IMR-90 (cell line): ENCODE measurements at regions not wholly inside any gene's neighbourhood (a gene's known extent, or its start where the extent isn't known, plus 50 kb on each side); places are given as distances from the start of the nearest gene placed in this dataset.

Experiments
- ATAC-seq: fragments of 200-7000 bp; cut with Tn5 transposase; 2 replicates; pipeline ENCODE4 v1.9.1; 2020; ENCODE audit warnings: low read depth, mild to moderate bottlenecking, moderate library complexity
- BruUV-seq: library from RNA; stranded (reverse); fragments of 400-500 nt; replicated peaks from 2 replicates; lab custom pipeline; 2021; lab: Mats Ljungman, UMichigan
- CTCF ChIA-PET: fragments of 300-600 bp; formaldehyde crosslinking; extraction: SDS; loops from one replicate; lab custom pipeline; 2021; ENCODE audit warnings: antibody characterized with exemption; lab: Yijun Ruan, JAX
- POLR2A ChIA-PET: fragments of 300-600 bp; sonication (Branson Sonifier 250); formaldehyde crosslinking; loops from one replicate; lab custom pipeline; 2022; ENCODE audit warnings: antibody characterized with exemption; ENCODE audit not compliant: unreplicated experiment; lab: Charles Lee
- DNase-seq: peaks from one replicate; pipeline ENCODE4 v3.0.0; 2013
- H2AFZ ChIP-seq: replicated peaks from 2 replicates; pipeline ENCODE3; 2013; ENCODE audit warnings: low read length, mild to moderate bottlenecking; ENCODE audit not compliant: poor library complexity
- H2AK5ac ChIP-seq: 2 replicates; pipeline ENCODE4 v1.6.1; 2013; ENCODE audit warnings: low read depth, low read length, inconsistent platforms
- H2AK9ac ChIP-seq: replicated peaks from 2 replicates; pipeline ENCODE3; 2013; ENCODE audit warnings: mild to moderate bottlenecking, low read depth, low read length, moderate library complexity; ENCODE audit not compliant: poor library complexity
- H2BK120ac ChIP-seq: 2 replicates; pipeline ENCODE4 v1.6.1; 2013; ENCODE audit warnings: low read depth, low read length, inconsistent platforms
- H2BK15ac ChIP-seq: 3 replicates; pipeline ENCODE4 v1.6.1; 2013; ENCODE audit warnings: low read depth, low read length, inconsistent platforms
- H2BK20ac ChIP-seq: 2 replicates; pipeline ENCODE4 v1.6.1; 2013; ENCODE audit warnings: low read depth, mild to moderate bottlenecking, inconsistent platforms, low read length, moderate library complexity
- H2BK5ac ChIP-seq: 2 replicates; pipeline ENCODE4 v1.6.1; 2013; ENCODE audit warnings: mild to moderate bottlenecking, low read depth, low read length, inconsistent platforms; ENCODE audit not compliant: poor library complexity, severe bottlenecking
- H3K14ac ChIP-seq: replicated peaks from 2 replicates; pipeline ENCODE4 v1.6.1; 2013; ENCODE audit warnings: low read depth, low read length, inconsistent platforms
- H3K18ac ChIP-seq: 2 replicates; pipeline ENCODE4 v1.6.1; 2013; ENCODE audit warnings: low read depth, low read length, control low read depth
- H3K23ac ChIP-seq: 2 replicates; pipeline ENCODE4 v1.6.1; 2013; ENCODE audit warnings: low read depth, low read length, inconsistent platforms
- H3K27ac ChIP-seq: 2 replicates; pipeline ENCODE4 v1.5.1; 2013; ENCODE audit warnings: mild to moderate bottlenecking, control low read depth, low read length; ENCODE audit not compliant: insufficient read depth
- H3K27me3 ChIP-seq: 2 replicates; pipeline ENCODE4 v1.6.1; 2013; ENCODE audit warnings: low read length; ENCODE audit not compliant: control insufficient read depth, insufficient read depth
- H3K36me3 ChIP-seq: 2 replicates; pipeline ENCODE4 v1.6.1; 2013; ENCODE audit warnings: low read length, mixed read lengths; ENCODE audit not compliant: control insufficient read depth, insufficient read depth
- H3K4ac ChIP-seq: 2 replicates; pipeline ENCODE4 v1.6.1; 2013; ENCODE audit warnings: low read depth, low read length, inconsistent platforms
- H3K4me1 ChIP-seq: 2 replicates; pipeline ENCODE4 v1.6.1; 2013; ENCODE audit warnings: low read length, mixed read lengths; ENCODE audit not compliant: control insufficient read depth, insufficient read depth
- H3K4me2 ChIP-seq: 2 replicates; pipeline ENCODE4 v1.6.1; 2013; ENCODE audit warnings: low read depth, mild to moderate bottlenecking, control low read depth, low read length, moderate library complexity
- H3K4me3 ChIP-seq: 2 replicates; pipeline ENCODE4 v1.5.1; 2013; ENCODE audit warnings: low read depth, mild to moderate bottlenecking, control low read depth, low read length, moderate library complexity; ENCODE audit not compliant: insufficient read depth
- H3K56ac ChIP-seq: 2 replicates; pipeline ENCODE4 v1.6.1; 2013; ENCODE audit warnings: low read length, inconsistent platforms; ENCODE audit not compliant: insufficient read depth; ENCODE audit errors: extremely low read depth
- H3K79me1 ChIP-seq, 2 experiments: 2 replicates each; pipeline ENCODE4 v1.6.1; 2013; ENCODE audit warnings: low read length in 2 of 2, inconsistent platforms in 1 of 2, low read depth in 1 of 2
- H3K9ac ChIP-seq: 2 replicates; pipeline ENCODE4 v1.6.1; 2013; ENCODE audit warnings: low read depth, low read length, control low read depth
- H3K9me1 ChIP-seq: 2 replicates; pipeline ENCODE4 v1.6.1; 2013; ENCODE audit warnings: low read length, inconsistent platforms; ENCODE audit not compliant: insufficient read depth
- H3K9me3 ChIP-seq: 2 replicates; pipeline ENCODE4 v1.6.1; 2013; ENCODE audit warnings: low read length; ENCODE audit not compliant: control insufficient read depth, insufficient read depth
- H4K20me1 ChIP-seq: 2 replicates; pipeline ENCODE4 v1.6.1; 2013; ENCODE audit warnings: low read length, inconsistent platforms; ENCODE audit not compliant: insufficient read depth
- H4K5ac ChIP-seq: 2 replicates; pipeline ENCODE4 v1.6.1; 2013; ENCODE audit warnings: mild to moderate bottlenecking, low read depth, low read length, control low read depth
- H4K8ac ChIP-seq, 2 experiments: 2 replicates each; pipeline ENCODE4 v1.6.1; 2013; ENCODE audit warnings: low read depth in 2 of 2, low read length in 2 of 2, control low read depth in 1 of 2, inconsistent platforms in 1 of 2
- H4K91ac ChIP-seq: 2 replicates; pipeline ENCODE4 v1.6.1; 2013; ENCODE audit warnings: low read depth, low read length, inconsistent platforms; ENCODE audit not compliant: insufficient read depth
- BHLHE40 ChIP-seq: fragments of 150-350 bp; IDR thresholded peaks from 2 replicates; pipeline ENCODE4 v1.6.1; 2016; ENCODE audit warnings: mild to moderate bottlenecking, low read depth, low read length
- CEBPB ChIP-seq: IDR thresholded peaks from 2 replicates; pipeline ENCODE4 v1.6.1; 2012; ENCODE audit warnings: low read depth, low read length, improper control_type of control experiment
- CHD1 ChIP-seq: IDR thresholded peaks from 2 replicates; pipeline ENCODE4 v1.6.1; 2012; ENCODE audit warnings: low read depth, low read length, improper control_type of control experiment
- CTCF ChIP-seq: conservative IDR thresholded peaks from 2 replicates; pipeline ENCODE4 v1.5.1; 2012; ENCODE audit warnings: mild to moderate bottlenecking, low read depth, low read length, improper control_type of control experiment
- ELK1 ChIP-seq: fragments of 150-350 bp; IDR thresholded peaks from 2 replicates; pipeline ENCODE4 v1.6.1; 2016; ENCODE audit warnings: low read depth, mild to moderate bottlenecking, low read length, moderate library complexity, borderline replicate concordance
- FOS ChIP-seq: fragments of 150-350 bp; IDR thresholded peaks from 2 replicates; pipeline ENCODE4 v1.6.1; 2016; ENCODE audit warnings: low read depth, low read length
- MAFK ChIP-seq: IDR thresholded peaks from 2 replicates; pipeline ENCODE4 v1.6.1; 2012; ENCODE audit warnings: low read depth, low read length, improper control_type of control experiment
- MAZ ChIP-seq: IDR thresholded peaks from 2 replicates; pipeline ENCODE4 v1.6.1; 2012; ENCODE audit warnings: low read depth, mild to moderate bottlenecking, low read length, improper control_type of control experiment, moderate library complexity, borderline replicate concordance
- MXI1 ChIP-seq: IDR thresholded peaks from 2 replicates; pipeline ENCODE4 v1.6.1; 2012; ENCODE audit warnings: low read depth, mild to moderate bottlenecking, low read length, moderate library complexity, borderline replicate concordance
- NFE2L2 ChIP-seq: fragments of 150-350 bp; IDR thresholded peaks from 2 replicates; pipeline ENCODE4 v1.6.1; 2016; ENCODE audit warnings: low read depth, mild to moderate bottlenecking, low read length
- POLR2A ChIP-seq: IDR thresholded peaks from 2 replicates; pipeline ENCODE4 v1.6.1; 2012; ENCODE audit warnings: mild to moderate bottlenecking, low read depth, low read length
- RAD21 ChIP-seq: IDR thresholded peaks from 2 replicates; pipeline ENCODE4 v1.6.1; 2012; ENCODE audit warnings: low read length, improper control_type of control experiment
- RCOR1 ChIP-seq: IDR thresholded peaks from 2 replicates; pipeline ENCODE4 v1.6.1; 2012; ENCODE audit warnings: mild to moderate bottlenecking, low read length, improper control_type of control experiment; ENCODE audit not compliant: insufficient replicate concordance
- RFX5 ChIP-seq: IDR thresholded peaks from 2 replicates; pipeline ENCODE4 v1.8.0; 2012; ENCODE audit warnings: low read depth, mild to moderate bottlenecking, low read length, moderate library complexity
- SMC3 ChIP-seq: fragments of 150-350 bp; IDR thresholded peaks from 2 replicates; pipeline ENCODE4 v1.6.1; 2016; ENCODE audit warnings: low read depth, mild to moderate bottlenecking, antibody characterized with exemption, low read length, moderate library complexity
- USF2 ChIP-seq: fragments of 150-350 bp; IDR thresholded peaks from 2 replicates; pipeline ENCODE4 v1.6.1; 2017; ENCODE audit warnings: mild to moderate bottlenecking, antibody characterized with exemption, low read length, low read depth
- WGBS, 2 experiments: methylation state at CpG; one replicate each; pipeline versions ENCODE4 v1.1.5 to v1.1.7; 2013; ENCODE audit warnings: missing lambda C conversion rate in 2 of 2; ENCODE audit not compliant: insufficient read length in 1 of 2; ENCODE audit errors: extremely low coverage in 2 of 2; 5-methylcytosine and 5-hydroxymethylcytosine counted together
- dilution Hi-C: fragments of 300-500 bp; cut with HindIII; formaldehyde crosslinking; loops from one replicate; pipeline ENCODE4 v1.14.3; 2018; ENCODE audit warnings: low sequenced_read_pairs; ENCODE audit not compliant: unreplicated experiment
- in situ Hi-C: fragments of 300-500 bp; cut with MboI; formaldehyde crosslinking; loops from 3 replicates; pipeline ENCODE4 v1.14.3; 2019; ENCODE audit warnings: low sequenced_read_pairs, inconsistent platforms, mixed read lengths
- intact Hi-C: fragments of 100-400 bp; cut with micrococcal nuclease; formaldehyde crosslinking; loops from 2 replicates; pipeline ENCODE4 v1.10.0; 2022

GRCh38 chr21:20419772-20420171 is 578.4 kb upstream of the NCAM2 start:
- Histone ChIP-seq H2BK120ac (no peak overlapping the region), H2AK9ac (no peak overlapping the region), H3K9me1 (no peaks in the 10 kb centered on the region), H4K20me1 (no peaks in the 10 kb centered on the region), H4K91ac (no peak overlapping the region), H4K5ac (no peak overlapping the region), H2AK5ac (no peak overlapping the region), H3K4me3 (no peak overlapping the region), H3K56ac (no peak overlapping the region), H2BK15ac (no peak overlapping the region), H3K27me3 (no peaks in the 10 kb centered on the region), H3K23ac (no peak overlapping the region), H2BK20ac (no peak overlapping the region), H3K4me1 (no peaks in the 10 kb centered on the region), H3K27ac (no peak overlapping the region), H3K36me3 (no peaks in the 10 kb centered on the region), H3K9me3 (peaks cover 4% of the 10 kb centered on the region), H3K9ac (no peak overlapping the region), H4K8ac (no peak overlapping the region), H3K79me1 (no peaks in the 10 kb centered on the region), H3K4ac (no peak overlapping the region), H3K18ac (no peak overlapping the region), H3K14ac (no peak overlapping the region), H3K4me2 (no peak overlapping the region), H2AFZ (no peak overlapping the region), H2BK5ac (no peak overlapping the region)
- intact Hi-C loops (no loop called here), in situ Hi-C loops (no loop called here), dilution Hi-C loops (no loop called here)
- CTCF ChIA-PET: no interaction called here
- no TSS peak for BruUV-seq
- ATAC-seq (no peak), DNase-seq (no peak)
- WGBS, 2 experiments: no CpG with 5 or more reads among the region's 2 CpGs
- POLR2A ChIA-PET: no interaction called here
- TF ChIP-seq CHD1 (no peak), NFE2L2 (no peak), BHLHE40 (no peak), RAD21 (no peak), MAFK (no peak), FOS (no peak), RCOR1 (no peak), SMC3 (no peak), USF2 (no peak), ELK1 (no peak), RFX5 (no peak), CEBPB (no peak), POLR2A (no peak), CTCF (no peak), MAZ (no peak), MXI1 (no peak)
